NOMO-1 (cell line): ENCODE measurements at regions not wholly inside any gene's neighbourhood (a gene's known extent, or its start where the extent isn't known, plus 50 kb on each side); places are given as distances from the start of the nearest gene placed in this dataset.

Experiments
- DNase-seq, 2 experiments: peaks; one replicate each; lab custom pipeline; 2025; ENCODE audit not compliant: unreplicated experiment in 2 of 2; lab: John Stamatoyannopoulos, UW

- DNase-seq, result no peak
Observed at GRCh38 chr18:57087644-57088376, 59.1 kb upstream of the BOD1L2 start.

- DNase-seq, result no peak
Observed at GRCh38 chr18:57088883-57089282, 58.0 kb upstream of the BOD1L2 start.

GRCh38 chr18:57089702-57090101 lies 57.2 kb upstream of the BOD1L2 start:
- DNase-seq, result no peak

GRCh38 chr18:57091231-57091630 lies 55.7 kb upstream of the BOD1L2 start:
- DNase-seq, result no peak

- no peak for DNase-seq
Observed at GRCh38 chr18:57094175-57094574, 52.7 kb upstream of the BOD1L2 start.

GRCh38 chr18:57095884-57096283 lies 51.0 kb upstream of the BOD1L2 start:
- peak in 1 of 2 experiments; percentile 12 for DNase-seq
